Right cardiac atrium (tissue), 5 donors: ENCODE measurements at regions not wholly inside any gene's neighbourhood (a gene's known extent, or its start where the extent isn't known, plus 50 kb on each side); places are given as distances from the start of the nearest gene placed in this dataset.

Experiments
- ATAC-seq, 2 donors: fragments of 200-7000 bp; cut with Tn5 transposase; one replicate each; pipeline versions ENCODE4 v1.8.0 to v1.9.1; 2020; ENCODE audit warnings: moderate library complexity in 2 of 2, mild to moderate bottlenecking in 1 of 2
- DNase-seq, 3 donors: peaks; one replicate each; pipeline ENCODE4 v3.0.0-alpha.2; 2020
- H3K27ac ChIP-seq: one replicate; pipeline ENCODE4 v1.5.1; 2013; ENCODE audit warnings: mild to moderate bottlenecking, low read length, control low read depth, moderate library complexity
- H3K27me3 ChIP-seq: one replicate; pipeline ENCODE4 v1.6.1; 2013; ENCODE audit not compliant: control insufficient read depth, insufficient read depth
- H3K4me1 ChIP-seq: one replicate; pipeline ENCODE4 v1.6.1; 2013; ENCODE audit warnings: low read length; ENCODE audit not compliant: control insufficient read depth, insufficient read depth
- H3K4me3 ChIP-seq: one replicate; pipeline ENCODE4 v1.5.1; 2013; ENCODE audit warnings: low read length, control low read depth
- H3K9me3 ChIP-seq: one replicate; pipeline ENCODE4 v1.6.1; 2013; ENCODE audit warnings: low read length; ENCODE audit not compliant: control insufficient read depth
- WGBS: extraction: QIAGEN DNeasy Blood & Tissue Kit; methylation state at CpG from one replicate; pipeline ENCODE4 v1.1.7; 2013; 5-methylcytosine and 5-hydroxymethylcytosine counted together
- intact Hi-C, 4 donors: fragments of 100-400 bp; cut with DNase I; formaldehyde crosslinking; loops; one replicate each; pipeline versions ENCODE4 v1.11.0 to v1.14.0; 2022 to 2023
- donor health status: healthy with polysubstance abuse.
- donor health status: DM: no; HTN: yes; CAD: no.
- donor health status: DM: no; HTN: no; CAD: no.
- donor health status: DM: no; HTN: yes; CAD: no; lungs with severe emphysema.
- donor health status: DM: yes; HTN: yes; CAD: no.

- Histone ChIP-seq H3K9me3 (no peaks in the 10 kb centered on the region), H3K27ac (no peak overlapping the region), H3K4me1 (no peaks in the 10 kb centered on the region), H3K27me3 (no peaks in the 10 kb centered on the region), H3K4me3 (no peak overlapping the region)
- WGBS: 64% methylated on average over 11 of the region's 11 CpGs
- intact Hi-C loops: no loop called here
- ATAC-seq: no peak
- DNase-seq: no peak
Observed at GRCh38 chr14:65153101-65153500, 50.8 kb upstream of the MAX start.

- DNase-seq (peak; percentile 25 to 75 (median 70)), ATAC-seq (peak; percentile 91 to 92)
- Histone ChIP-seq H3K4me1 (no peaks in the 10 kb centered on the region), H3K9me3 (no peaks in the 10 kb centered on the region), H3K4me3 (no peak overlapping the region), H3K27ac (peak overlapping the region; percentile 87), H3K27me3 (no peaks in the 10 kb centered on the region)
- intact Hi-C loops: no loop called here
- 49% methylated on average over 15 of the region's 15 CpGs for WGBS
Observed at GRCh38 chr14:65156568-65157366, 54.5 kb upstream of the MAX start.

- Histone ChIP-seq H3K27ac (no peak overlapping the region), H3K4me1 (no peaks in the 10 kb centered on the region), H3K27me3 (no peaks in the 10 kb centered on the region), H3K4me3 (no peak overlapping the region), H3K9me3 (no peaks in the 10 kb centered on the region)
- WGBS: 83% methylated on average over 4 of the region's 4 CpGs
- intact Hi-C loops: loop anchor here in 3 of 4 donors (5.0 to 10.0 kb wide), 6 partner anchors 255 to 915 kb away; partner anchors contain the start of gene FUT8 (in 1 of the 3)
- no peak for ATAC-seq
- DNase-seq: no peak
Observed at GRCh38 chr14:65159281-65160062, 57.2 kb upstream of the MAX start.

GRCh38 chr14:65160091-65160490 lies 57.8 kb upstream of the MAX start:
- Histone ChIP-seq H3K4me3 (no peak overlapping the region), H3K27me3 (no peaks in the 10 kb centered on the region), H3K4me1 (no peaks in the 10 kb centered on the region), H3K27ac (no peak overlapping the region), H3K9me3 (no peaks in the 10 kb centered on the region)
- no peak for DNase-seq
- no peak for ATAC-seq
- WGBS: 91% methylated on average over 2 of the region's 2 CpGs
- intact Hi-C loops: loop anchor here in 3 of 4 donors (5.0 to 10.0 kb wide), 6 partner anchors 255 to 915 kb away; partner anchors contain the start of gene FUT8 (in 1 of the 3)

GRCh38 chr14:65162031-65162430 lies 59.7 kb upstream of the MAX start:
- intact Hi-C loops: loop anchor here in 3 of 4 donors (5.0 to 10.0 kb wide), 6 partner anchors 253 to 913 kb away; partner anchors contain the start of gene FUT8 (in 1 of the 3)
- Histone ChIP-seq H3K27ac (no peak overlapping the region), H3K4me3 (no peak overlapping the region), H3K4me1 (no peaks in the 10 kb centered on the region), H3K27me3 (no peaks in the 10 kb centered on the region), H3K9me3 (no peaks in the 10 kb centered on the region)
- 45% methylated on average over 1 of the region's 1 CpG for WGBS
- DNase-seq (no peak), ATAC-seq (no peak)

GRCh38 chr14:65164068-65164824 lies 61.9 kb upstream of the MAX start:
- DNase-seq: no peak
- 41% methylated on average over 6 of the region's 6 CpGs for WGBS
- ATAC-seq: peak; percentile 44 to 60
- H3K4me3 ChIP-seq: no peak overlapping the region
- intact Hi-C loops: loop anchor here in 3 of 4 donors (5.0 to 10.0 kb wide), 6 partner anchors 251 to 911 kb away; partner anchors contain the start of gene FUT8 (in 1 of the 3)
- no peaks in the 10 kb centered on the region for H3K27me3 ChIP-seq
- no peaks in the 10 kb centered on the region for H3K4me1 ChIP-seq
- H3K9me3 ChIP-seq: no peaks in the 10 kb centered on the region
- H3K27ac ChIP-seq: no peak overlapping the region

GRCh38 chr14:65164825-65165135 lies 62.5 kb upstream of the MAX start:
- H3K27ac ChIP-seq: no peak overlapping the region
- H3K4me1 ChIP-seq: no peaks in the 10 kb centered on the region
- no peaks in the 10 kb centered on the region for H3K27me3 ChIP-seq
- ATAC-seq (no peak), DNase-seq (no peak)
- H3K9me3 ChIP-seq: no peaks in the 10 kb centered on the region
- H3K4me3 ChIP-seq: no peak overlapping the region
- intact Hi-C loops: loop anchor here in 3 of 4 donors (5.0 to 10.0 kb wide), 7 partner anchors 250 to 910 kb away; partner anchors contain the start of gene FUT8 (in 1 of the 3)
- 60% methylated on average over 3 of the region's 3 CpGs for WGBS

- H3K4me1 ChIP-seq: peaks cover 2% of the 10 kb centered on the region
- no peak overlapping the region for H3K27ac ChIP-seq
- H3K4me3 ChIP-seq: no peak overlapping the region
- no peaks in the 10 kb centered on the region for H3K9me3 ChIP-seq
- 96% methylated on average over 3 of the region's 3 CpGs for WGBS
- DNase-seq (no peak), ATAC-seq (no peak)
- no peaks in the 10 kb centered on the region for H3K27me3 ChIP-seq
- intact Hi-C loops: loop anchor here in 2 of 4 donors (5.0 to 10.0 kb wide), 4 partner anchors 248 to 908 kb away; partner anchors contain the start of gene FUT8 (in 1 of the 2)
Observed at GRCh38 chr14:65167072-65167645, 64.8 kb upstream of the MAX start.

GRCh38 chr14:65168840-65169239 lies 66.5 kb upstream of the MAX start:
- peak in 1 of 2 donors; percentile 56 for ATAC-seq
- no peaks in the 10 kb centered on the region for H3K9me3 ChIP-seq
- intact Hi-C loops: loop anchor here in 2 of 4 donors (5.0 to 10.0 kb wide), 4 partner anchors 246 to 906 kb away; partner anchors contain the start of gene FUT8 (in 1 of the 2)
- WGBS: 69% methylated on average over 3 of the region's 3 CpGs
- H3K27me3 ChIP-seq: no peaks in the 10 kb centered on the region
- DNase-seq: no peak
- no peak overlapping the region for H3K27ac ChIP-seq
- peaks cover 2% of the 10 kb centered on the region for H3K4me1 ChIP-seq
- H3K4me3 ChIP-seq: no peak overlapping the region

GRCh38 chr14:65169351-65169750 lies 67.0 kb upstream of the MAX start:
- 50% methylated on average over 1 of the region's 1 CpG for WGBS
- peak; percentile 61 to 74 for ATAC-seq

More at GRCh38 chr14:65169351-65169750, 67.0 kb upstream of the MAX start:
- Histone ChIP-seq H3K9me3 (no peaks in the 10 kb centered on the region), H3K4me3 (no peak overlapping the region), H3K27me3 (no peaks in the 10 kb centered on the region), H3K4me1 (peaks cover 2% of the 10 kb centered on the region), H3K27ac (no peak overlapping the region)
- no peak for DNase-seq
- intact Hi-C loops: loop anchor here in 2 of 4 donors (5.0 to 10.0 kb wide), 4 partner anchors 245 to 905 kb away; partner anchors contain the start of gene FUT8 (in 1 of the 2)
